SK-N-SH treated with all-trans-retinoic acid at 6 μM for 48 hours (cell line): ENCODE measurements at regions not wholly inside any gene's neighbourhood (a gene's known extent, or its start where the extent isn't known, plus 50 kb on each side); places are given as distances from the start of the nearest gene placed in this dataset.

Experiments
- ATAC-seq: fragments of 200-7000 bp; cut with Tn5 transposase; 3 replicates; pipeline ENCODE4 v1.9.1; 2020; ENCODE audit warnings: mild to moderate bottlenecking, moderate library complexity
- ARNTL ChIP-seq: fragments of 450-650 bp; formaldehyde crosslinking; IDR thresholded peaks from 2 replicates; pipeline ENCODE4 v1.5.0; 2020; ENCODE audit warnings: low read depth, mild to moderate bottlenecking, moderate library complexity, borderline replicate concordance
- BACH2 ChIP-seq: fragments of 250-450 bp; sonication (Bioruptor Pico); IDR thresholded peaks from 2 replicates; pipeline ENCODE4 v1.9.0; 2021; ENCODE audit warnings: mild to moderate bottlenecking, borderline replicate concordance
- CREB5 ChIP-seq: fragments of 250-450 bp; sonication (Bioruptor Pico); IDR thresholded peaks from 2 replicates; pipeline ENCODE4 v1.5.1; 2020; ENCODE audit warnings: low read depth, mild to moderate bottlenecking, moderate library complexity
- CSDC2 ChIP-seq: fragments of 250-450 bp; sonication (Bioruptor Pico); IDR thresholded peaks from 2 replicates; pipeline ENCODE4 v1.5.0; 2020; ENCODE audit warnings: mild to moderate bottlenecking, moderate library complexity
- ESRRG ChIP-seq: fragments of 250-450 bp; sonication (Bioruptor Pico); IDR thresholded peaks from 2 replicates; pipeline ENCODE4 v1.6.1; 2021; ENCODE audit warnings: mild to moderate bottlenecking
- ISL1 ChIP-seq: fragments of 250-450 bp; sonication (Bioruptor Pico); IDR thresholded peaks from 2 replicates; pipeline ENCODE4 v2.1.2; 2022; ENCODE audit warnings: mild to moderate bottlenecking, moderate library complexity
- OSR1 ChIP-seq: fragments of 250-450 bp; sonication (Bioruptor Pico); IDR thresholded peaks from 2 replicates; pipeline ENCODE4 v1.8.0; 2022; ENCODE audit warnings: moderate library complexity, mild to moderate bottlenecking, inconsistent platforms
- PPARA ChIP-seq: fragments of 250-450 bp; sonication (Bioruptor Pico); IDR thresholded peaks from 2 replicates; pipeline ENCODE4 v1.5.0; 2020; ENCODE audit warnings: mild to moderate bottlenecking, borderline replicate concordance
- RARB ChIP-seq: fragments of 250-450 bp; sonication (Bioruptor Pico); IDR thresholded peaks from 2 replicates; pipeline ENCODE4 v1.8.0; 2021; ENCODE audit warnings: mild to moderate bottlenecking, moderate library complexity
- TCF4 ChIP-seq: fragments of 250-450 bp; sonication (Bioruptor Pico); IDR thresholded peaks from 2 replicates; pipeline ENCODE4 v1.8.0; 2021; ENCODE audit warnings: mild to moderate bottlenecking, moderate library complexity, borderline replicate concordance
- TOX ChIP-seq: fragments of 250-450 bp; sonication (Bioruptor Pico); IDR thresholded peaks from 2 replicates; pipeline ENCODE4 v1.8.0; 2021; ENCODE audit warnings: mild to moderate bottlenecking, moderate library complexity, borderline replicate concordance
- ZC3H10 ChIP-seq: fragments of 250-450 bp; sonication (Bioruptor Pico); IDR thresholded peaks from 2 replicates; pipeline ENCODE4 v1.5.1; 2021; ENCODE audit warnings: mild to moderate bottlenecking, moderate library complexity
- ZFP3 ChIP-seq: fragments of 250-450 bp; sonication (Bioruptor Pico); IDR thresholded peaks from 2 replicates; pipeline ENCODE4 v1.5.0; 2020; ENCODE audit warnings: mild to moderate bottlenecking, moderate library complexity
- ZFP30 ChIP-seq: fragments of 450-650 bp; formaldehyde crosslinking; IDR thresholded peaks from 2 replicates; pipeline ENCODE4 v1.5.0; 2022; ENCODE audit warnings: mild to moderate bottlenecking, moderate library complexity
- ZNF565 ChIP-seq: fragments of 450-650 bp; formaldehyde crosslinking; conservative IDR thresholded peaks from 2 replicates; pipeline ENCODE4 v1.5.0; 2020; ENCODE audit warnings: low read depth, mild to moderate bottlenecking, moderate library complexity
- ZNF70 ChIP-seq: fragments of 450-650 bp; formaldehyde crosslinking; IDR thresholded peaks from 2 replicates; pipeline ENCODE4 v1.5.0; 2020; ENCODE audit warnings: mild to moderate bottlenecking, moderate library complexity
- ZNF8 ChIP-seq: fragments of 450-650 bp; formaldehyde crosslinking; IDR thresholded peaks from 2 replicates; pipeline ENCODE4 v1.5.0; 2020; ENCODE audit warnings: mild to moderate bottlenecking, moderate library complexity
- TF ChIP-seq, protein P1 (sequence below): fragments of 250-450 bp; sonication (Bioruptor Pico); IDR thresholded peaks from 2 replicates; pipeline ENCODE4 v1.5.0; 2020; ENCODE audit warnings: mild to moderate bottlenecking, moderate library complexity
- TF ChIP-seq, protein P2 (sequence below): fragments of 250-450 bp; sonication (Bioruptor Pico); IDR thresholded peaks from 2 replicates; pipeline ENCODE4 v1.5.1; 2021; ENCODE audit warnings: mild to moderate bottlenecking, moderate library complexity
- TF ChIP-seq, protein P3 (sequence below): fragments of 250-450 bp; sonication (Bioruptor Pico); IDR thresholded peaks from 2 replicates; pipeline ENCODE4 v1.8.0; 2021; ENCODE audit warnings: low read depth, mild to moderate bottlenecking, moderate library complexity, borderline replicate concordance
- TF ChIP-seq, protein P4 (sequence below): fragments of 250-450 bp; sonication (Bioruptor Pico); IDR thresholded peaks from 2 replicates; pipeline ENCODE4 v1.8.0; 2020; ENCODE audit warnings: mild to moderate bottlenecking, moderate library complexity, borderline replicate concordance

GRCh38 chr5:103353581-103353980 lies 95.0 kb downstream of the MACIR start:
- TF ChIP-seq ZNF8 (CRISPR knock-in tag) (no peak), ZNF70 (CRISPR knock-in tag) (no peak), ISL1 (CRISPR knock-in tag) (no peak), ARNTL (no peak), CREB5 (CRISPR knock-in tag) (no peak), OSR1 (CRISPR knock-in tag) (no peak), PPARA (CRISPR knock-in tag) (no peak), ZC3H10 (CRISPR knock-in tag) (no peak), ESRRG (CRISPR knock-in tag) (no peak), TOX (CRISPR knock-in tag) (no peak), ZFP30 (CRISPR knock-in tag) (no peak), ZNF565 (CRISPR knock-in tag) (no peak), ZFP3 (CRISPR knock-in tag) (no peak), CSDC2 (CRISPR knock-in tag) (no peak), RARB (no peak)
- TF ChIP-seq, protein P1, sequence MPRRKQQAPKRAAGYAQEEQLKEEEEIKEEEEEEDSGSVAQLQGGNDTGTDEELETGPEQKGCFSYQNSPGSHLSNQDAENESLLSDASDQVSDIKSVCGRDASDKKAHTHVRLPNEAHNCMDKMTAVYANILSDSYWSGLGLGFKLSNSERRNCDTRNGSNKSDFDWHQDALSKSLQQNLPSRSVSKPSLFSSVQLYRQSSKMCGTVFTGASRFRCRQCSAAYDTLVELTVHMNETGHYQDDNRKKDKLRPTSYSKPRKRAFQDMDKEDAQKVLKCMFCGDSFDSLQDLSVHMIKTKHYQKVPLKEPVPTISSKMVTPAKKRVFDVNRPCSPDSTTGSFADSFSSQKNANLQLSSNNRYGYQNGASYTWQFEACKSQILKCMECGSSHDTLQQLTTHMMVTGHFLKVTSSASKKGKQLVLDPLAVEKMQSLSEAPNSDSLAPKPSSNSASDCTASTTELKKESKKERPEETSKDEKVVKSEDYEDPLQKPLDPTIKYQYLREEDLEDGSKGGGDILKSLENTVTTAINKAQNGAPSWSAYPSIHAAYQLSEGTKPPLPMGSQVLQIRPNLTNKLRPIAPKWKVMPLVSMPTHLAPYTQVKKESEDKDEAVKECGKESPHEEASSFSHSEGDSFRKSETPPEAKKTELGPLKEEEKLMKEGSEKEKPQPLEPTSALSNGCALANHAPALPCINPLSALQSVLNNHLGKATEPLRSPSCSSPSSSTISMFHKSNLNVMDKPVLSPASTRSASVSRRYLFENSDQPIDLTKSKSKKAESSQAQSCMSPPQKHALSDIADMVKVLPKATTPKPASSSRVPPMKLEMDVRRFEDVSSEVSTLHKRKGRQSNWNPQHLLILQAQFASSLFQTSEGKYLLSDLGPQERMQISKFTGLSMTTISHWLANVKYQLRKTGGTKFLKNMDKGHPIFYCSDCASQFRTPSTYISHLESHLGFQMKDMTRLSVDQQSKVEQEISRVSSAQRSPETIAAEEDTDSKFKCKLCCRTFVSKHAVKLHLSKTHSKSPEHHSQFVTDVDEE (CRISPR knock-in tag), result no peak
- TF ChIP-seq, protein P2, sequence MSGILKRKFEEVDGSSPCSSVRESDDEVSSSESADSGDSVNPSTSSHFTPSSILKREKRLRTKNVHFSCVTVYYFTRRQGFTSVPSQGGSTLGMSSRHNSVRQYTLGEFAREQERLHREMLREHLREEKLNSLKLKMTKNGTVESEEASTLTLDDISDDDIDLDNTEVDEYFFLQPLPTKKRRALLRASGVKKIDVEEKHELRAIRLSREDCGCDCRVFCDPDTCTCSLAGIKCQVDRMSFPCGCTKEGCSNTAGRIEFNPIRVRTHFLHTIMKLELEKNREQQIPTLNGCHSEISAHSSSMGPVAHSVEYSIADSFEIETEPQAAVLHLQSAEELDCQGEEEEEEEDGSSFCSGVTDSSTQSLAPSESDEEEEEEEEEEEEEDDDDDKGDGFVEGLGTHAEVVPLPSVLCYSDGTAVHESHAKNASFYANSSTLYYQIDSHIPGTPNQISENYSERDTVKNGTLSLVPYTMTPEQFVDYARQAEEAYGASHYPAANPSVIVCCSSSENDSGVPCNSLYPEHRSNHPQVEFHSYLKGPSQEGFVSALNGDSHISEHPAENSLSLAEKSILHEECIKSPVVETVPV (CRISPR knock-in tag), result no peak
- TF ChIP-seq, protein P3, sequence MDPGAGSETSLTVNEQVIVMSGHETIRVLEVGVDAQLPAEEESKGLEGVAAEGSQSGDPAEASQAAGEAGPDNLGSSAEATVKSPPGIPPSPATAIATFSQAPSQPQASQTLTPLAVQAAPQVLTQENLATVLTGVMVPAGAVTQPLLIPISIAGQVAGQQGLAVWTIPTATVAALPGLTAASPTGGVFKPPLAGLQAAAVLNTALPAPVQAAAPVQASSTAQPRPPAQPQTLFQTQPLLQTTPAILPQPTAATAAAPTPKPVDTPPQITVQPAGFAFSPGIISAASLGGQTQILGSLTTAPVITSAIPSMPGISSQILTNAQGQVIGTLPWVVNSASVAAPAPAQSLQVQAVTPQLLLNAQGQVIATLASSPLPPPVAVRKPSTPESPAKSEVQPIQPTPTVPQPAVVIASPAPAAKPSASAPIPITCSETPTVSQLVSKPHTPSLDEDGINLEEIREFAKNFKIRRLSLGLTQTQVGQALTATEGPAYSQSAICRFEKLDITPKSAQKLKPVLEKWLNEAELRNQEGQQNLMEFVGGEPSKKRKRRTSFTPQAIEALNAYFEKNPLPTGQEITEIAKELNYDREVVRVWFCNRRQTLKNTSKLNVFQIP (CRISPR knock-in tag), result no peak
- TF ChIP-seq, protein P4, sequence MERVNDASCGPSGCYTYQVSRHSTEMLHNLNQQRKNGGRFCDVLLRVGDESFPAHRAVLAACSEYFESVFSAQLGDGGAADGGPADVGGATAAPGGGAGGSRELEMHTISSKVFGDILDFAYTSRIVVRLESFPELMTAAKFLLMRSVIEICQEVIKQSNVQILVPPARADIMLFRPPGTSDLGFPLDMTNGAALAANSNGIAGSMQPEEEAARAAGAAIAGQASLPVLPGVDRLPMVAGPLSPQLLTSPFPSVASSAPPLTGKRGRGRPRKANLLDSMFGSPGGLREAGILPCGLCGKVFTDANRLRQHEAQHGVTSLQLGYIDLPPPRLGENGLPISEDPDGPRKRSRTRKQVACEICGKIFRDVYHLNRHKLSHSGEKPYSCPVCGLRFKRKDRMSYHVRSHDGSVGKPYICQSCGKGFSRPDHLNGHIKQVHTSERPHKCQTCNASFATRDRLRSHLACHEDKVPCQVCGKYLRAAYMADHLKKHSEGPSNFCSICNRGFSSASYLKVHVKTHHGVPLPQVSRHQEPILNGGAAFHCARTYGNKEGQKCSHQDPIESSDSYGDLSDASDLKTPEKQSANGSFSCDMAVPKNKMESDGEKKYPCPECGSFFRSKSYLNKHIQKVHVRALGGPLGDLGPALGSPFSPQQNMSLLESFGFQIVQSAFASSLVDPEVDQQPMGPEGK (CRISPR knock-in tag), result no peak
- ATAC-seq, result no peak

DNA sequence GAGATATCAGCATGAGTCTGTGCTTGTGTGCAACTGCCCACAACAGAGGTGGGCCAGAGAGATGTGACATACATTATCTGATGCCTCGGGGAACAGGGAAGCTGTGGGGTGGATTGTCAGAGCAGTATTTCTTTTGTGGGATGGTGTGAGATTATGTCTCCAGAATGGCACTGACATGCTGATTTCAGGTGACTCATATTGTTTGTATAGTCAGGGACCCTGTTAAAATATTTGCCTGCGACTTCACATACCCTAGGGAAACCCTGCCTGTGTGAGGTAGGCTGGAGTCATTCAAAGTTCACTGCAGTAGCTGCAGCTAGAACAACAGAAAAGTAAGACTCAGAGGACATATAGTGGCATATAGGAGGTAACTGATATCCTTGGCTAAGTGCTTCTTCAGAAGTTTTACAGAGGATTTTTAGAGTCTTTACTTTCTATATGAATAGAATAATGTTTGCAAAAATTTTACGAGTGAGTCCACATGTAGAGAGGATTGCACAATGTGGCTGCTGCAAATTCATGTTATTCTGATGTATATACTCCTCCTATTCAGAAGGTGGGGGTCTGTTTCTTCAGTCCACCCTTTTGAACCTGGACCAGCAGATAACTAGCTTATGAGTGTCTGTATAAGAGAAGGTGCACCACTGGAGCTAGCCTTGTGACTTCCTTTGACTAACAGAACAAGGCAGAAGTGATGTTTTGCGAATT lies 89.3 kb downstream of the MACIR start:
- TF ChIP-seq ZNF70 (CRISPR knock-in tag), result no peak
- no peak for TF ChIP-seq ZNF565 (CRISPR knock-in tag)
- TF ChIP-seq TCF4 (CRISPR knock-in tag), result no peak
- no peak for TF ChIP-seq TOX (CRISPR knock-in tag)
- TF ChIP-seq, protein P4 (CRISPR knock-in tag), result no peak
- no peak for TF ChIP-seq OSR1 (CRISPR knock-in tag)
- no peak for TF ChIP-seq RARB
- TF ChIP-seq ESRRG (CRISPR knock-in tag), result no peak
- TF ChIP-seq ZFP30 (CRISPR knock-in tag), result no peak
- TF ChIP-seq, protein P3 (CRISPR knock-in tag), result no peak
- TF ChIP-seq CREB5 (CRISPR knock-in tag), result no peak
- TF ChIP-seq ZNF8 (CRISPR knock-in tag), result no peak
- no peak for TF ChIP-seq BACH2 (CRISPR knock-in tag)
- TF ChIP-seq ISL1 (CRISPR knock-in tag), result no peak
- TF ChIP-seq ARNTL, result no peak
- TF ChIP-seq ZFP3 (CRISPR knock-in tag), result no peak
- TF ChIP-seq, all 23 proteins: peak for 0
- no peak for ATAC-seq
